ENCODE measurements at regions not wholly inside any gene's neighbourhood (a gene's known extent, or its start where the extent isn't known, plus 50 kb on each side); places are given as distances from the start of the nearest gene placed in this dataset.
A peak's percentile ranks its signal among the peaks of the same experiment; 100 is the strongest.

DNA sequence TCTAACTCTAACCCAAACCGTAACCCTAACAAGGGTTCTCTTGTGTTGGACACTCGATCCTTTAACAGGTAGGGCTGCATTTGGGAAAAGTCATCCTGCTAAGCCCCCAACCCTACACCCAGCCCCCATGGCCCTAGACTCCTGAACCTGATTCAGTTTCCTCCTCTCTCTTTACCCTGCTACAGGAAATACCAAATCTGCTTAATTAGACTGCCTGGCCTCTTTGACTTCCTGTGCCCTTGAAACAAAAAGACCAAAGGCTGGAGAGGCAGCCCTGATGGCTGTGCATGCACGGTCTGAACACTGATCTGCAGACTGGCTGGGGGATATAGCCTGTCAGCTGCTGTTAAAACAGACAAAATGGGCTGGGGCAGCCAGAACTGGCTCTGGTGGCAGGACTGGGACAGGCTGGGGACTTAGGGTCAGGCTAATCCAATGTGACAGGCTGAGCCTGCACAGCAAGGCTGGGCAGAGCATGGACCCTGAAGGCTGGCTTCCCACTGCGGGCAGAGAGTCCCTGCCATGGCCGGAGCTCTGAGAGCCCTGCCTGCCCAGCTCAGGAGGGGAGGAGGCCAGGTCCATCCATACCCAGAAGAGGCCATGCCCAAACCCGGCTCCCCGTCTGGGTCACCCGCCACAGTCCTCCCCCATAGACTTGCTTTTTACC lies 51.0 kb upstream of the MSMB start:
- peaks cover 14% of the 10 kb centered on the region for H3K4me1 ChIP-seq (ENCODE audit: control insufficient read depth, insufficient read depth, low read length)
- no peak overlapping the region for H3K9ac ChIP-seq (ENCODE audit: control insufficient read depth, insufficient read depth, low read length)
- no peak overlapping the region for H3K27ac ChIP-seq (ENCODE audit: control insufficient read depth, insufficient read depth)
- no peaks in the 10 kb centered on the region for H3K9me3 ChIP-seq (replicated peaks; ENCODE audit: control insufficient read depth, insufficient read depth, low read length)
- ChIA-PET SMC1A (ENCODE audit: uncharacterized antibody, unreplicated experiment) (no interaction called here), CTCF (no interaction called here), RAD21 (ENCODE audit: unreplicated experiment) (no interaction called here), POLR2A (no interaction called here)
- no peaks in the 10 kb centered on the region for H4K20me1 ChIP-seq (ENCODE audit: control insufficient read depth, insufficient read depth)
- FAIRE-seq (no peak), DNase-seq (ENCODE audit: low read depth, low spot score) (no peak), ATAC-seq (peak; percentile 49)
- no peaks in the 10 kb centered on the region for H3K79me2 ChIP-seq (ENCODE audit: control insufficient read depth, insufficient read depth, low read length)
- no peaks in the 10 kb centered on the region for H3K36me3 ChIP-seq (ENCODE audit: control insufficient read depth in 2 of 2, insufficient read depth in 2 of 2, low read length in 1 of 2)
- BruUV-seq (replicated peaks), result no TSS peak
- TF ChIP-seq DPF2 (IDR thresholded peaks at IDR 0.05) (no peak), MEF2A (IDR thresholded peaks at IDR 0.05; ENCODE audit: insufficient read depth, low read depth, low read length) (no peak), MTA3 (IDR thresholded peaks at IDR 0.05; ENCODE audit: borderline replicate concordance, low read length) (no peak), NFYA (IDR thresholded peaks at IDR 0.05; ENCODE audit: borderline replicate concordance, low read depth, low read length) (no peak), EP300 (IDR thresholded peaks at IDR 0.05; ENCODE audit: borderline replicate concordance in 1 of 2, control insufficient read depth in 1 of 2, low read depth in 2 of 2, low read length in 2 of 2) (no peak)
- TF ChIP-seq, protein P1, sequence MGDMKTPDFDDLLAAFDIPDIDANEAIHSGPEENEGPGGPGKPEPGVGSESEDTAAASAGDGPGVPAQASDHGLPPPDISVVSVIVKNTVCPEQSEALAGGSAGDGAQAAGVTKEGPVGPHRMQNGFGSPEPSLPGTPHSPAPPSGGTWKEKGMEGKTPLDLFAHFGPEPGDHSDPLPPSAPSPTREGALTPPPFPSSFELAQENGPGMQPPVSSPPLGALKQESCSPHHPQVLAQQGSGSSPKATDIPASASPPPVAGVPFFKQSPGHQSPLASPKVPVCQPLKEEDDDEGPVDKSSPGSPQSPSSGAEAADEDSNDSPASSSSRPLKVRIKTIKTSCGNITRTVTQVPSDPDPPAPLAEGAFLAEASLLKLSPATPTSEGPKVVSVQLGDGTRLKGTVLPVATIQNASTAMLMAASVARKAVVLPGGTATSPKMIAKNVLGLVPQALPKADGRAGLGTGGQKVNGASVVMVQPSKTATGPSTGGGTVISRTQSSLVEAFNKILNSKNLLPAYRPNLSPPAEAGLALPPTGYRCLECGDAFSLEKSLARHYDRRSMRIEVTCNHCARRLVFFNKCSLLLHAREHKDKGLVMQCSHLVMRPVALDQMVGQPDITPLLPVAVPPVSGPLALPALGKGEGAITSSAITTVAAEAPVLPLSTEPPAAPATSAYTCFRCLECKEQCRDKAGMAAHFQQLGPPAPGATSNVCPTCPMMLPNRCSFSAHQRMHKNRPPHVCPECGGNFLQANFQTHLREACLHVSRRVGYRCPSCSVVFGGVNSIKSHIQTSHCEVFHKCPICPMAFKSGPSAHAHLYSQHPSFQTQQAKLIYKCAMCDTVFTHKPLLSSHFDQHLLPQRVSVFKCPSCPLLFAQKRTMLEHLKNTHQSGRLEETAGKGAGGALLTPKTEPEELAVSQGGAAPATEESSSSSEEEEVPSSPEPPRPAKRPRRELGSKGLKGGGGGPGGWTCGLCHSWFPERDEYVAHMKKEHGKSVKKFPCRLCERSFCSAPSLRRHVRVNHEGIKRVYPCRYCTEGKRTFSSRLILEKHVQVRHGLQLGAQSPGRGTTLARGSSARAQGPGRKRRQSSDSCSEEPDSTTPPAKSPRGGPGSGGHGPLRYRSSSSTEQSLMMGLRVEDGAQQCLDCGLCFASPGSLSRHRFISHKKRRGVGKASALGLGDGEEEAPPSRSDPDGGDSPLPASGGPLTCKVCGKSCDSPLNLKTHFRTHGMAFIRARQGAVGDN (IDR thresholded peaks at IDR 0.05), result no peak
- peak overlapping the region; percentile 34; the same call in 1 of the 2 replicates for H2AFZ ChIP-seq (ENCODE audit: control insufficient read depth, low read depth, low read length)
- in situ Hi-C loops (cut with MboI), result no loop called here
- intact Hi-C loops (cut with micrococcal nuclease; ENCODE audit: unreplicated experiment), result no loop called here
- no peaks in the 10 kb centered on the region for H3K27me3 ChIP-seq (replicated peaks in 1 of 2; ENCODE audit: control insufficient read depth in 2 of 2, insufficient read depth in 2 of 2, low read length in 1 of 2)
- H3K4me3 ChIP-seq, result no peak overlapping the region
- WGBS (ENCODE audit: insufficient coverage, insufficient replicate concordance, low lambda C conversion rate, missing lambda C conversion rate), result 61% methylated on average over 8 of the region's 8 CpGs
- H3K4me2 ChIP-seq (ENCODE audit: control insufficient read depth, insufficient read depth), result no peak overlapping the region
